H9 (cell line): ENCODE measurements at regions not wholly inside any gene's neighbourhood (a gene's known extent, or its start where the extent isn't known, plus 50 kb on each side); places are given as distances from the start of the nearest gene placed in this dataset.

Experiments used
- DNase-seq: peaks from one replicate; pipeline ENCODE4 v3.0.0-alpha.2; 2017
- H2AFZ ChIP-seq: one replicate; pipeline ENCODE4 v1.6.1; 2013; ENCODE audit warnings: mild to moderate bottlenecking, low read length, control low read depth, moderate library complexity
- H2AK5ac ChIP-seq: 2 replicates; pipeline ENCODE4 v1.6.1; 2013; ENCODE audit warnings: low read length, control low read depth, mixed read lengths; ENCODE audit not compliant: insufficient read length
- H2BK120ac ChIP-seq: one replicate; pipeline ENCODE4 v1.6.1; 2013; ENCODE audit warnings: low read depth, mild to moderate bottlenecking, low read length, control low read depth, inconsistent platforms; ENCODE audit not compliant: poor library complexity, severe bottlenecking
- H2BK12ac ChIP-seq: 2 replicates; pipeline ENCODE4 v1.6.1; 2013; ENCODE audit warnings: low read length, control low read depth, mixed read lengths, low read depth; ENCODE audit not compliant: insufficient read length
- H2BK15ac ChIP-seq: 2 replicates; pipeline ENCODE4 v1.6.1; 2013; ENCODE audit warnings: low read depth, low read length, control low read depth
- H2BK20ac ChIP-seq: one replicate; pipeline ENCODE4 v1.6.1; 2013; ENCODE audit warnings: low read depth, mild to moderate bottlenecking, low read length, control low read depth, inconsistent platforms; ENCODE audit not compliant: poor library complexity, severe bottlenecking
- H2BK5ac ChIP-seq: 2 replicates; pipeline ENCODE4 v1.6.1; 2013; ENCODE audit warnings: low read length, control low read depth, mixed read lengths; ENCODE audit not compliant: insufficient read length
- H3K14ac ChIP-seq: 2 replicates; pipeline ENCODE4 v1.6.1; 2013; ENCODE audit warnings: low read length, control low read depth; ENCODE audit not compliant: insufficient read depth
- H3K18ac ChIP-seq: 2 replicates; pipeline ENCODE4 v1.6.1; 2013; ENCODE audit warnings: low read depth, mild to moderate bottlenecking, mixed read lengths, low read length, control low read depth; ENCODE audit not compliant: insufficient read length
- H3K23ac ChIP-seq: 2 replicates; pipeline ENCODE4 v1.6.1; 2013; ENCODE audit warnings: low read length, control low read depth, mixed read lengths, low read depth; ENCODE audit not compliant: insufficient read length
- H3K23me2 ChIP-seq: 2 replicates; pipeline ENCODE4 v1.6.1; 2013; ENCODE audit warnings: low read depth, mild to moderate bottlenecking, mixed read lengths, low read length, control low read depth; ENCODE audit not compliant: insufficient read length, poor library complexity, severe bottlenecking
- H3K27ac ChIP-seq: 2 replicates; pipeline ENCODE4 v1.5.1; 2013; ENCODE audit warnings: low read length, control low read depth, mixed read lengths, low read depth; ENCODE audit not compliant: insufficient read length
- H3K27me3 ChIP-seq: 2 replicates; pipeline ENCODE4 v1.6.1; 2013; ENCODE audit warnings: low read length, control low read depth, inconsistent platforms; ENCODE audit not compliant: insufficient read depth
- H3K4ac ChIP-seq: 2 replicates; pipeline ENCODE4 v1.6.1; 2013; ENCODE audit warnings: low read depth, mild to moderate bottlenecking, control low read depth, inconsistent platforms, low read length, moderate library complexity
- H3K4me1 ChIP-seq: 2 replicates; pipeline ENCODE4 v1.6.1; 2013; ENCODE audit warnings: low read length, control low read depth, inconsistent platforms; ENCODE audit not compliant: insufficient read depth
- H3K4me2 ChIP-seq: 2 replicates; pipeline ENCODE4 v1.6.1; 2013; ENCODE audit warnings: low read length, control low read depth, mixed read lengths; ENCODE audit not compliant: insufficient read length, insufficient read depth
- H3K56ac ChIP-seq: 2 replicates; pipeline ENCODE4 v1.6.1; 2013; ENCODE audit warnings: low read depth, mild to moderate bottlenecking, mixed read lengths, low read length, control low read depth; ENCODE audit not compliant: insufficient read length
- H3K79me1 ChIP-seq: 2 replicates; pipeline ENCODE4 v1.6.1; 2013; ENCODE audit warnings: low read depth, mild to moderate bottlenecking, moderate library complexity, low read length, control low read depth, inconsistent platforms; ENCODE audit not compliant: insufficient read depth, poor library complexity, severe bottlenecking
- H3K79me2 ChIP-seq: 2 replicates; pipeline ENCODE4 v1.6.1; 2013; ENCODE audit warnings: low read length, control low read depth, inconsistent platforms; ENCODE audit not compliant: insufficient read depth
- H3K9ac ChIP-seq: 2 replicates; pipeline ENCODE4 v1.6.1; 2013; ENCODE audit warnings: low read length, control low read depth, mixed read lengths; ENCODE audit not compliant: insufficient read length; ENCODE audit errors: extremely low read depth
- H3K9me3 ChIP-seq: one replicate; pipeline ENCODE4 v1.6.1; 2013; ENCODE audit warnings: low read depth, low read length, inconsistent platforms; ENCODE audit not compliant: control insufficient read depth
- H3T11ph ChIP-seq: one replicate; pipeline ENCODE4 v1.6.1; 2013; ENCODE audit warnings: mild to moderate bottlenecking, low read length, control low read depth, inconsistent platforms
- H4K20me1 ChIP-seq: one replicate; pipeline ENCODE4 v1.6.1; 2013; ENCODE audit not compliant: control insufficient read depth, insufficient read length, insufficient read depth
- H4K5ac ChIP-seq: 2 replicates; pipeline ENCODE4 v1.6.1; 2013; ENCODE audit warnings: low read depth, mild to moderate bottlenecking, mixed read lengths, low read length, control low read depth; ENCODE audit not compliant: insufficient read length
- H4K8ac ChIP-seq: replicated peaks from 2 replicates; pipeline ENCODE4 v1.6.1; 2013; ENCODE audit warnings: low read length, control low read depth, mixed read lengths, low read depth; ENCODE audit not compliant: insufficient read length
- H4K91ac ChIP-seq: 2 replicates; pipeline ENCODE4 v1.6.1; 2013; ENCODE audit warnings: low read depth, mild to moderate bottlenecking, moderate library complexity, mixed read lengths, low read length, control low read depth; ENCODE audit not compliant: insufficient read length
- H3K27ac Mint-ChIP-seq, 3 experiments: 2 replicates in 2 of 3; 3 replicates in 1 of 3; pipeline ENCODE4 v1.8.0; 2020 to 2021; ENCODE audit warnings: mixed read lengths in 3 of 3, mild to moderate bottlenecking in 1 of 3, moderate library complexity in 1 of 3
- H3K27me3 Mint-ChIP-seq: 2 replicates; pipeline ENCODE4 v1.8.0; 2021; ENCODE audit warnings: low read depth, mild to moderate bottlenecking, moderate library complexity, mixed read lengths
- H3K36me3 Mint-ChIP-seq, 3 experiments: 2 replicates in 2 of 3; 3 replicates in 1 of 3; pipeline ENCODE4 v1.8.0; 2020 to 2021; ENCODE audit warnings: low read depth in 3 of 3, mixed read lengths in 3 of 3; ENCODE audit not compliant: insufficient read depth in 1 of 3
- H3K4me1 Mint-ChIP-seq, 2 experiments: 2 replicates each; pipeline ENCODE4 v1.8.0; 2020; ENCODE audit warnings: mixed read lengths in 2 of 2
- H3K4me3 Mint-ChIP-seq, 2 experiments: 2 replicates in 1 of 2; 3 replicates in 1 of 2; pipeline ENCODE4 v1.8.0; 2020 to 2021; ENCODE audit warnings: mild to moderate bottlenecking in 2 of 2, mixed read lengths in 2 of 2, moderate library complexity in 1 of 2
- H3K9me3 Mint-ChIP-seq, 2 experiments: 2 replicates in 1 of 2; 3 replicates in 1 of 2; pipeline ENCODE4 v1.8.0; 2020; ENCODE audit warnings: mild to moderate bottlenecking in 2 of 2, mixed read lengths in 2 of 2, moderate library complexity in 1 of 2
- CTCF ChIP-seq: fragments of 200-600 bp; sonication (generic); conservative IDR thresholded peaks from 3 replicates; pipeline ENCODE4 v1.8.0; 2021; ENCODE audit warnings: antibody characterized with exemption, mild to moderate bottlenecking
- WGBS: extraction: QIAGEN DNeasy Blood & Tissue Kit; methylation state at CpG from one replicate; pipeline ENCODE4 v1.1.7; 2013; ENCODE audit warnings: missing lambda C conversion rate, low lambda C conversion rate, mixed read lengths; ENCODE audit not compliant: insufficient read length; ENCODE audit errors: extremely low coverage; 5-methylcytosine and 5-hydroxymethylcytosine counted together

- no peaks in the 10 kb centered on the region for H3K23me2 ChIP-seq
- H3K9me3 Mint-ChIP-seq: no peaks in the 10 kb centered on the region
- no peaks in the 10 kb centered on the region for H3K27me3 ChIP-seq
- no peak overlapping the region for H2AFZ ChIP-seq
- H3K4me2 ChIP-seq: no peak overlapping the region
- H3K27me3 Mint-ChIP-seq: no peaks in the 10 kb centered on the region
- DNase-seq: no peak
- H3K27ac ChIP-seq: no peak overlapping the region
- H3K14ac ChIP-seq: no peak overlapping the region
- H3K4me1 Mint-ChIP-seq: peaks cover 24 to 25% of the 10 kb centered on the region in 2 experiments
- no peak overlapping the region for H2BK120ac ChIP-seq
- no peak overlapping the region for H2BK15ac ChIP-seq
- no peak overlapping the region for H2BK5ac ChIP-seq
- no peak overlapping the region for H3K56ac ChIP-seq
- no peak overlapping the region for H4K5ac ChIP-seq
- no peaks in the 10 kb centered on the region for H3K9me3 ChIP-seq
- H2AK5ac ChIP-seq: no peak overlapping the region
- no peaks in the 10 kb centered on the region for H3K79me1 ChIP-seq
- no peak for TF ChIP-seq CTCF
- H2BK20ac ChIP-seq: no peak overlapping the region
- H4K20me1 ChIP-seq: no peaks in the 10 kb centered on the region
- no peak overlapping the region for H3K9ac ChIP-seq
- H3K27ac Mint-ChIP-seq: no peak overlapping the region
- no peak overlapping the region for H3T11ph ChIP-seq
- H2BK12ac ChIP-seq: no peak overlapping the region
- H3K4me1 ChIP-seq: no peaks in the 10 kb centered on the region; the same call in 1 of the 2 replicates
- H4K8ac ChIP-seq: no peak overlapping the region
- no peaks in the 10 kb centered on the region for H3K79me2 ChIP-seq
- H3K4me3 Mint-ChIP-seq: no peak overlapping the region
- no peaks in the 10 kb centered on the region for H3K36me3 Mint-ChIP-seq
- H3K4ac ChIP-seq: no peak overlapping the region
- no peak overlapping the region for H3K23ac ChIP-seq
- H3K18ac ChIP-seq: no peak overlapping the region
- H4K91ac ChIP-seq: no peak overlapping the region
- no CpG with 5 or more reads among the region's 3 CpGs for WGBS
These were observed 108.7 kb downstream of the C18orf54 start for GRCh38 chr18:54466248-54467005.
